GM18520 (cell line): ENCODE measurements at regions not wholly inside any gene's neighbourhood (a gene's known extent, or its start where the extent isn't known, plus 50 kb on each side); places are given as distances from the start of the nearest gene placed in this dataset.

ENCODE experiments used
- ATAC-seq: cut with Tn5 transposase; IDR thresholded peaks from one replicate; pipeline ENCODE4 v1.9.1; 2021; ENCODE audit not compliant: unreplicated experiment

DNA sequence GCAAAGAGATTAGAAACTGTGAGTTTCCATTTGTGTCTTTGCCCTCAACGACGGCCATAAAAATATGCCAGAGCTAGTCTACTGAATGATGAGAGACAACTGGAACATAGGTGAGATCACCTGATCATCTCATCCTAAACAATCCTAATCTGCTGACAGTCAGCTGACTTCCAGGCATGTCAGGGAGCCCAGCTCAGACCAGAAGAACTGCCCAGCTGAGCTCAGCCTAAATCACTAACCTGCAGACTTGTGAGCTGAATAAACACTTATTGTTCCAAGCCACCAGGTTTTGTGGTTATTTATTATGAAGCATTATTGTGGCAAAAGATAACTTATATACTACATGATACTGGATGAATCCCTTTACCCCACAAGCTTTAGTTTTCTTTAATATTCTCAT lies 118.9 kb upstream of the PLEKHG7 start:
- ATAC-seq = no peak

DNA sequence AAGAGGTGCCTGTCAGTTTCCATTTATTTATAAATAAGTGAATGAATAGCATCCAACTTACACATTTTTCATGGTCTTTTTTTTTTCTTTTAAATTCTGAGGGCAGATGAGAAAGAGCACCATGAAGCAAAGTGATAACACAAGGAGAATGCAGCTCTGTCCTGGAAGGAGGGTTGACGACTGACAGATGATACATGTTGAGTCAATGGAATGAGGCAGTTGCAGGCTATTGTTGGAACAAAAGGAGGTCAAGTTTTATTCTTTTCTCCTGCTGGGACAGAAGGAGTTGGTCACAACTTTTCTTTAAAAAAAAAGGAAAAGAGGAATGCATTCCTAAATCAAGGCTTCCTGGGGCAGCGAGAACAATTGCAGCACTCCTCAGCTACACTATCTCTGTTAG lies 119.9 kb upstream of the PLEKHG7 start:
- no peak for ATAC-seq

DNA sequence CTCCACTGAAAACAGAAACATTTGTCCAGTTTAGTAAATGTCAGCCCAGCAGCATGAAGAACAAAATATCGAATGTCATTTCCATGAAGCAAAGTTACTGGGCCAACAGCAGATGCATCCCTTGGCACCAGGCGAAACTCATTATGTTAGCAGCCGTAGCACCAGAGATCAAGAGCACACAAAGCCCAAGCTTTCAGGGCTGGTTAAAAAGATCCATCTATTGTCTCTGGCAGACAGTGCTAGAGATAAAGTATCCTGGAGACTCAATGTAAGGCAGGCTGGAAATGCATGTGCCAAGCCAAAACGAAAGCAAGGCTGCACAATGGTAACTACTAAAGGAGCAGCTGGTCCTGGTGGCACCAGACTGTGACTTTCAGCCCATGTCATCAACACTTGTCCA lies 120.3 kb upstream of the PLEKHG7 start:
- ATAC-seq = no peak

DNA sequence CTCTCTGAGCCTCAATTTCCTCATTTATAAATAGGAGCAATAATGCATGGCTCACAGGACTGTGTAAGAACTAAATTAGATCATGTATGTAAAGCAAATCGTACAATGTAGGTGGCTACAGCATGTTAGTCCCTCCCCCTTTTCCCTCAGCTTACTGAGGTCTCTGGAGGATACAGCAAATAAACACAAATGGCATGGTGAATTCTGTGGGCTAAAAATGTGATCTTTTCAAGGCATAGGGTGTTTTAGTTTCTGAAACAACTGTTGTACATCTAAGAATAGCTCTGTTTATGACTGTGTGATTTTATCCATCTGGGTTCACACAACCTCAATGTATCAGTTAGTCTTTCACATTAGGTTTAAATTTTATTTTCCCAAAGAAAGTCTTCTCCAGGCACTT lies 121.2 kb upstream of the PLEKHG7 start:
- ATAC-seq = no peak

DNA sequence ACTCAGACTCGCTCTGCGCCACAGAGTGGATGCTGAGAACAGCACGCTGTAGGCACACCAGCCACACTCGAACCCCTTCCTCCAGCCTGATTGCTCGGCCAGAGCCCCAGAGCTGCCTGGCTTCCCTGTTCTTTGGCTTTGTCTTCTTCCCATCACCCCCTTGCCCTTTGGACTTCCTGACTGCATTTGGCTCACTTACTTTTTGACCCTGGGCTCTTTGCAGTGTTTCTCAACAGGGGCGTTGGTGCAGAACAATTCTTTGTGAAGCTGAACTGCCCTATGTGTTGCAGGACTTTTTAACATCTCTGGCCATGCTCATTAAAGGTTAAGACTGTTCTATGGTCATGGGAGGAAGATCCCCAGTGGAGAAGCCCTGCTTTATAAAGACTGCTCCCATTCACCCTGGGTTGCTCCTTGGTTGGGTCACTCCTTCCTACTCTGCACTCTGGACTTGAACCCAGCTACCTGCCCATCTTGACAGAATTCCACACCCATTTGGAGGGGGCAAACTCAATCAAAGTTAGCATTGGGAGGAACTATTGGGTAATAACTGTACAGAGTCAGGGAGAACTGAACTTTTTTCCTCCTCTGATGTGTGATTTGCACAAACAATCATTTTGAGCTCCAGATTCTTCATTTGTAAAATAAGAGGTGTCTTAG lies 127.7 kb upstream of the PLEKHG7 start:
- no peak for ATAC-seq

DNA sequence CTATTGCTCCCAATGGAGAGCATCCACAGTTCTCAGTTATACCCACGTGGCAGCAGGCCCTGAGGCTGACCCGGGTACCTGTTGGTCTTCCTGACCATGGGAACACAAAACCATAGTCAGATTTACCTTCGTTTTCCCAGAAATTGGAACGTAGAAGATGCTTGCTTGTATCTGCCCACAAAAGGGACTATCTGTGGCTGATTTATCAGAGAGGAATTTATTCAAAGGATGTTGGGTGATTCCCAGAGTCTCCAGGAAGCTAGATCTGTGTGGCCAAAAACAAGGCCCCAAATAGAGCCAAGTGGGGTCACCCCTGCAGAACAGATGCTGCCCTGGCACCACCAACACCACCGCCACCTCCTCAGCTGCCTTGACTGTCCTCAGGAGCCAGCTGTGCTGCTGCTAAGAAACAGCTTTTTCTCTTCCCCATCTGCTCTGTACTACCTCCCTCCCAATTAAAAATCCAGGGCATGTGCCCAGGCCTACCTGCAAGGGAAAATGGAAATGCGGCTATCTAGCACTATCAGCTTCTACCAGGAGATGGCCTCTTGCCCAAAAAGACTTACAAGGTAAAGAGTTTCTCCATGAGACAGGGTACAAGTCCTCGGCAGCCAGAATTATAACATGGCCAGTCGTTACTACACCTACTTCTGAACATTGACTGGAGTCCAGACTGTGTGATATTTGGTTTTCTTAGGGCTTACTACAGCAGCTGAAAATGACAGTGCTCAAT lies 128.6 kb upstream of the PLEKHG7 start:
- ATAC-seq = no peak

DNA sequence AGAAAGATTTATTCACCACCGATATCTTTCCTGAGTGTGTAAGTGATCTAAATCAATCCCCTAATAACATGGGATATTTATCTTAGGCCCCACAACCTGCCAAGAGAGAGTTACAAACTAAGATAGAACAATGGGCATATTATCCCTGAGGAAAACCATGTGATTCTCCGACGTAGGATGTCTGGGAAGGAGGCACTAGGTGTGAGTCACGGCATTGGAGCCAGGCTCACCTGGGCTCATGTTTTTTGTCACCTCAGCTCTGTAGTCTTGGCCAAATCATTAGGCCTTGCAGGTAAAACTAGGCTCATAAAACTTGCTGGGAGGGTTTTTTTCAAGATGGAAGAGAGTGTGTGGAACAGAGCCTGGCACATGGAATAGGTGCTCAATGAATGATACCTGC lies 129.7 kb upstream of the PLEKHG7 start:
- ATAC-seq = no peak

DNA sequence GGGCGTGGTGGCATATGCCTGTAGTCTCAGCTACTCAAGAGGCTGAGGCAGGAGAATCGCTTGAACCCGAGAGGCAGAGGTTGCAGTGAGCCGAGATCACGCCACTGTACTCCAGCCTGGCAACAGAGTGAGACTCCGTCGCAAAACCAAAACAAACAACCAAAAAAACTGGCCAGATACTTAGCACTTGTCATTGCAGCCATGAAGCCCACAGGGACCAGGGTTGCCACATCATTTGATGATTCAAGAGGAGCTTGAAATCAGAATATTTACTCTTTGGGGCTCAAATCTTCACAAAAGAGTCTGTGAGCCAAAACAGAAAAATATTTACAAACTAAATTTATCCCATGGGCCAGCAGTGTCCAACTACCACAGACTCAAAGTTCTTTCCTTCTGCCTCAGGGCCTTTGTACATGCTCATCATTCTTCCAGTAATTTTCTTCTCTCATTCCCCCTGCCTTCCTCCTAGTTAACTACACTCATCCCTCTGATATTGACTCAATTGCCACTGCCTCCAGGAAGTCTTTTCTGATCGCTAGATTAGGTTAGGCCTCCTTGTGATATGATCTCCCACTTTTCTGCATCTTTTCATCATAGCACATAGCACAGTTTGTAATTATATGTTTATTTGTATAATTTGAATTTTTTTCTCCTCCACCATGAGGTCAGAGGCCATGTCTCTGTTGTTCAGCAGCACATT lies 130.8 kb upstream of the PLEKHG7 start:
- no peak for ATAC-seq

DNA sequence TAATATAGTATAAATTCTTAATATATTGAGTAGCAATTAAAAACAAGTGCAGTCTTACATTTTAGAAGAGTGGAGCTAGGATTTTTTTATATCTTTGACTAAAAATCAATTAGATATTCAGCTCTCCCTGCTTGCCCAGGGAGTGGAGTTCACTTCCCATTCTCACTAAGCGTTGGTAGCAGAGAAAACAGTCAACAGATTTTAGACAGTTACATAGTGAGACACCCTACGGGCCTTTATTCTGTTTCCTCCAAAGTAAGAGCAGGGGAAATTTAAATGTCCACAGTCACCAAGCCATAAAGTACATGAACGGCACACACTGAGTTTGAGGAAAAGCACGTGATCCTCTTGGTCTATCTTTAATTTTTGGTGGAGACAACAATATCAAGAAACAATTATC lies 131.6 kb upstream of the PLEKHG7 start:
- no peak for ATAC-seq

DNA sequence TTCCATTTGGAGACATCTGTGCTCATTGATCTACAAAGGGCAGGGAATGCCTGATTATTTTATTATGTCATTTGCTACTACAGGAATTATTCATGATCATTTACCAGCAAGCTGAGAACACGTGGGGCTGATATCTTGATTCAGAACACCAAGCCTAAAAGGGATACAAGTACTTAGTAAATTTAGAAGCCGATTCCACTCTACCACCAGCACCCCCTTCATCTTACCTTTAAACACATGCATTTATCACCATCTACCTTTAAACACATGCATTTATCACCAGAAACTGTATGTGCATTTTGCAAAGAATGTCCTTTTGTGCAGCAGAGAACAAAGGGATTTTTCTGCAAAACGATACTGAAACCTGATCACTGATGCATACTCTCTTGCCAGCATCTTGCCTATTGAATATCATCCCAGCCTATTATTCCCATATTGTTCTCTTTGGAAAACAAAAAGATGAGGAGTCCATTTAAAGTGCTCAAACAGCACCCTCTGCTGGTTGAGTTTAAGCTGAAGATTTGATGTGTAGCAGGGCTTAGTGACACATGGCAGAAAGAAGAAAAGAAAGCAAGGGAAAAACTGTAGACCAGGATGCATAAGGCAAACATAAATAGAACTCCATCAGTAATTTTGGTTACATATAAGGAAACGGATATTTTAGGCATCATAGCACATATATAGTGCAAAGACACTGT lies 132.6 kb upstream of the PLEKHG7 start:
- ATAC-seq = peak; percentile 73

DNA sequence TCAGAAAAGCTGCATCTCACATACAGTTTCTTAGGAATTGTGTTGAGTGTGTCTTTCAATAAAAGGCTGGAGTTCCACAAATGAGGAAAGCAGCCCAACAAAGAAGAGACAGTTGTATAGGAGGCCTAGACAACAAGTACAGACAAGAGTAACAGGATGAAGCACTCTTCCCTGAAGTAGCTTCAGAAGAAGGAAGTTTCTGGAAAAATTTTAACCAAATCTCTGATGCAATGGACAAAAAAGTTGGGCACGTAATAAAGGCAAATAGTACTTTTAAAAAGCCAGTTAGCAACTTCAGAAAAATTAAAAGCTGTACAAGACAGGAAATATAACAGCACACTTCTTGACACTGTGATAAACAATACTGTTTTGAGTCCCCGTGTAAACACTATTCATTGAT lies 134.1 kb upstream of the PLEKHG7 start:
- no peak for ATAC-seq

DNA sequence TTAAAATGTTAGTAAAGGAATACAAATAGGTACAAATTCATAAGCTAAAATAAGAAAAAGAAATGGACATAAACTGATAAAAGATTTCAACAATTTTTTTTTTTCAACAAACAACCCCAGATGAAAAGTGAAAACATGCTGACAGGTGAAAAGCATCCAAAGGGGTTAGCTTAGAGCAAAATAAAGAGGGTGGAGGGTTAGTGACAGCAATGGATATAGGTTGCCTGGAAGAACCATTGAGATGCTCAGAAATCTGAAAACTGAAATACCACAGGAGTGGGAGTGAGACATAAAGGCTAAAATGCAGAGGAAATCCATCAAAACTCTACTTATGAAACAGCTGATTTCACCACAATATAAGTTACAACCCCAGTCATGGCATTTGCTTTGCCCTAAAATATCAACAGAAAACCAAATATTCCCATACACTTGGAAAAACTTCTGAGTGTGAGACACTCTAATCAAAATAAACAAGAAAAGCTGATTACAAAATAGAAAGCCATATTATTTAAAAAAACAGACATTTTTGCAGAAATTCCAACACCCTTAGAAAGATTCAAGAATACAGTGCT lies 136.3 kb upstream of the PLEKHG7 start:
- ATAC-seq = no peak

DNA sequence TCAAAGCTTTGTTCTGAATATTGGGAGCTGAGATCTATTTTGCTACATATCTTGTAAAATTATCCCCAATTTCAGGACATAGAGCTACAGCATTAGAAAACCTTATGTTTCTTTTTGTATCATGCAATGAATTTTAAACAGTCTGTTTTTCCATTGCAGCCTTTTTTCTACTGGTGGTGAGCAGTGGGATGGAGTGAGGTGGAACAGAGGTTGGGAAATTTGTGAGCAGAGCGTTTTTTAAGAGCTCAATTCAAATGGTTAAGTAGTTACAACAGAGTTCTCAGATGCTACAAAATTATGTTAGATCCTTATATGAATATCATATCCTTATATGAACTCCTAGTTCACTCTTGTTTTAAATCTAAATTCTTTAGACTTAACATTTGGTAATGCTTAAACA lies 139.0 kb upstream of the PLEKHG7 start:
- ATAC-seq = no peak

DNA sequence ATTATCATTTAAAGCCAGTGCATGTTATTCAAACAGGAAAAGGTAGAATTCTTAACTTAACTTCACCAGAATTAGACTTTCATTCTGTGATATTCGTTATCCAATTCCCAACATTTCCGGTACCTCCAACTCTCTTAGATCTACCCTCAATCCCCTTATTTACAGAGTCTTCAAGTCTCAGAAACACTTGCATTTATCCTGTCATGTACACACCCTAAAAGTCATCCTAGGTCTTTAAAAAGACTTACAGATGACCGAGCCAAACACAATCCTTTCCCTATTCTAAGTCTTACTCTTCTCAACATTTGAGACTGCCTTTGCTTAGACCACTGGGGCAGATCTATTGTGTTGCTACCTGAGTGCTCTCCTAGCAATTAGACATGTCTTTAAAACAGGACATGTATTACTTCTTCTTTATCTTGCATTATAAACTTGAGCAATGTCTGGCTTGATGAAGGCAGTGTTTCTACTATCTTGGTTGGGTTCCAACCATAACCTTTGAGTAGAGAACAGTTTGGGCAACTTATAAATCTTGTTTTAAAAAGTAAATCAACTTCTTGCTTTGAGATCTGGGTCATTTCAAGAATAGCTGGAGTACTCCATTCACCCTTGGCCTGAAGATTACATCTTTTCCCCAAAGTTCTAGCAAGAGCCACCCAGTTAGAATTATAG lies 140.6 kb upstream of the PLEKHG7 start:
- no peak for ATAC-seq

DNA sequence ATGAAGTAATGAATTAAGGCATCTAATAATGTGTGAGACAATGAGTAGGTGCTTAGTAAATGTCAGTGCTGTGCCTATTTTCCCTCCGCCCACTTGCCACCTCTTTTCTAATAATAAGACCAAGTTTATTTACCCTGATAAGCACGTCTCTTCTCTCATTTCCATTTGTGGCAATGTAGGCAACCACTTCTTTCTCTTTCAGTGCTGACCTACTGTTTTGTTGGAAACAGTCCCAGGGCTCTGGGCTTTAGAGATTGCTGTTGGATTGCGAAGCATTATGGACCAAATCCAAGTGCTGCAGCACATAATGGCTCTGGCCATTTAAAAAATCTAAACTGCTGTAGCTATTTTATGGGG lies 141.3 kb upstream of the PLEKHG7 start:
- ATAC-seq = no peak

DNA sequence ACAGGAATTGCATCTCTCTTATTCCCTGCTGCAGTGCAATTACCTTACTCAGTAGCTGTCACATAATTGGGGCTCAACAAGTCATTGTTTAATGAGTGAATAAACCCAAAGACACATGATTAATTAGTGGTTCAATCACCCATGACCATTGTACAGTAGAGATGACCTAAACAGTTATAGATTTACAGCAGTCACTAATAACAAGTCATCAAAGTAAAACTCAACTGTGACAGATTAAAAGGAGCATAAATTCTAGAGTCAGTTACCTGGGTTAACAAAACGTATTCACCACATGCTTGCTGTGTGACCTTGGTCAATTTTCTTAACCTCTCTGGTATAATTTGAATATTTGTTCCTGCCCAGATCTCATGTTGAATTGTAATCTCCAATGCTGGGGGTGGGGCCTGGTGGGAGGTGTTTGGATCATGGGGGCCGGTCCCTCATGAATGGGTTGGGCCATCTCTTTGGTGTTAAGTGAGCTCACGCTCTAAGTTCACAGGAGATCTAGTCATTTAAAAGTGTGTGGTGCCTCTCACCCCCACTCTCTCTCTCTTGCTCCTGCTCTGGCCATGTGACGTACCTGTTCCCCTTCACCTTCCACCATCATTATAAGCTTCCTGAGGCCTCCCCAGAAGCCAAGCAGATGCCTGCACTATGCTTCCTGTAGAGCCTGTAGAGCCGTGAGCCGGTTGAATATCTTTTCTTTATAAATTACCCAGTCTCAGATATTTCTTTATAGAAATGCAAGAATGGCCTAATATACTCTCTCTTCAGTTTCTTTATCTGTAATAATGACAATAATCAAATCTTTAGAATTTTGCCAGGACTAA lies 141.9 kb upstream of the PLEKHG7 start:
- no peak for ATAC-seq

DNA sequence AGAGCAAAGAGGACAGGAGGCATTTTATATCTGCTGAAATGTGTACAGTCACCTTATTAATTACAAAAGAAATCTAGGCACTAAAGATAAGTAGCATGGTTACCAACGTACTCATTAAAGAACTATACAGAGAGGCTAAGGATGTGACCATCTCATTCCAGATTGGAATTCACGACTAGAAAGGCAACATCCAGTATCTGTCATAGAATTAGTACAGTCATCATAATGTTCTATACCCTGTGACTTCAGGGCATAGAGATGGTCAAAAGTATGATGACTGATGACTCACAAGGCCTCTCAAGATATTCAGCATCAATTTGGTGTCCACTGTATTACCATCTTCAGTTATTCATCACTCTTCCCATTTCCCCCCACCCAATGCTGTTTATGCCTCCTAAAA lies 144.0 kb upstream of the PLEKHG7 start:
- peak; percentile 23 for ATAC-seq

DNA sequence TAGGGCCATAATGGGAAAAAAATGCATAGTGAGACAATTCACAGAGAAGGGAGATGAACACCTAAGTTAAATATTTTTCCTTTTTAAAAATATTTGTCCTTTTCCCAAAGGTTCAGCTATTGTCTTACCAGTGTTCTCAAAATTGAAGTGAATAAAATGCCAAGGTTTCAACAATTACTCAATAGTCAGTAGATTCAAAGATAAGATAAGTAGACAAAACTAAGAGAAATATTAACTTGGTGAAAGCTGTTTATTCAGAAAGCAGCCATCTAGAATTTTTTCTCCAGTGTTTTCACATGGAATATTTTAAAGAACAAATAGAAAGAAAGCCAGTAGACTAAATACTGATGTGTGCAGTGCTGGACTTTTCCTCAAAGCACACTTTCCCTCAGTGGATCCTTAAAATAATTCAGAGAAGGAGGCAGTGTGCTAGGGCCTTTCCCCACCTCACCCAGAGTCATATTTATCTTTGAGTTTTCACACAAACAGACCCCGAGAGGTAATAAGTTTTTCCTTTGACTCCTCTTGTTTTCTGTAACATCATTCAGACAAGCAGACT lies 144.5 kb upstream of the PLEKHG7 start:
- ATAC-seq = peak; percentile 3

DNA sequence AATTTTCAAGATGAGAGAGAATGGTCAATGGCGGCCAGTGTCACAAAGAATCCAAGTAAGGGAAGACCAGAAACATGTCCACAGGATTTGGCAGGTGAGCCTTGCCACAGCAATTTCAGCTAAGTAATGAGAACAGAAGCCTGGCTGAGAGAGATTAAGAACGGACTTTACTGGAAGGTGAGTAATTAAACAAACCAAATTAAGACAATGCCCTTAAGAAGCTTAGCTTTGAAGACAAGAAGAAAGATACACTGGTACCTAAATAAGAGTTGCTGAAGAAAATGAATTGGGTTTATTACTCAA lies 145.4 kb upstream of the PLEKHG7 start:
- no peak for ATAC-seq
